ENCODE measurements at regions not wholly inside any gene's neighbourhood (a gene's known extent, or its start where the extent isn't known, plus 50 kb on each side); places are given as distances from the start of the nearest gene placed in this dataset.

DNA sequence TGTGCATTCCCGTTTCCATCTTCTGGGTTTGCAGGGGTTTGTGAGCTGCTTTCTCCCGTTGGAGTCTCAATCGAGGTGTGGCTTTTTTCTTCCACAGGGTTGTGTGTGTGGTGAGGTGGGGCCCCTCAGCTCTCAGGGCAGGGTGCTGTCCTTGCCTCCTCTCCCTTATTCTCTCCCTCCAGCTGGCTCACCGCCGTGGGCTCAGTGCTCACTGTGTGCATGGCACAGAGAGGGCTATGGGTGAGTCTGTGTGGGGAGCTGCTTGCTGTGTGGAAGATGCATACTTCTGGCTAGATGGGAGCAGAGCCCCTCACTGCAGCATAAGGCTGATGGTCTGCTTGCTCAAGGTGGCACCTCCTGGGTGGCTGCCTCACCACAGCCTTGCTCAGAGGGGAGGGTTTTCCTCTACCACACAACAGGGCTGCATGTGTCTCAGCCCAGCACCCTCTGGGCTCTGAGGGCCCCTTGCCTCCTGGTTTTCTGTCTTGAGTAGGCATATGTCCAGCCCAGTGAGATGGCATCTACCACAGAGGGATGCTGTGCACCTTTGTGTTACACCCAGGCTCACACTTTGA lies 203.1 kb upstream of the B3GAT1 start:
- TF ChIP-seq, protein P1, sequence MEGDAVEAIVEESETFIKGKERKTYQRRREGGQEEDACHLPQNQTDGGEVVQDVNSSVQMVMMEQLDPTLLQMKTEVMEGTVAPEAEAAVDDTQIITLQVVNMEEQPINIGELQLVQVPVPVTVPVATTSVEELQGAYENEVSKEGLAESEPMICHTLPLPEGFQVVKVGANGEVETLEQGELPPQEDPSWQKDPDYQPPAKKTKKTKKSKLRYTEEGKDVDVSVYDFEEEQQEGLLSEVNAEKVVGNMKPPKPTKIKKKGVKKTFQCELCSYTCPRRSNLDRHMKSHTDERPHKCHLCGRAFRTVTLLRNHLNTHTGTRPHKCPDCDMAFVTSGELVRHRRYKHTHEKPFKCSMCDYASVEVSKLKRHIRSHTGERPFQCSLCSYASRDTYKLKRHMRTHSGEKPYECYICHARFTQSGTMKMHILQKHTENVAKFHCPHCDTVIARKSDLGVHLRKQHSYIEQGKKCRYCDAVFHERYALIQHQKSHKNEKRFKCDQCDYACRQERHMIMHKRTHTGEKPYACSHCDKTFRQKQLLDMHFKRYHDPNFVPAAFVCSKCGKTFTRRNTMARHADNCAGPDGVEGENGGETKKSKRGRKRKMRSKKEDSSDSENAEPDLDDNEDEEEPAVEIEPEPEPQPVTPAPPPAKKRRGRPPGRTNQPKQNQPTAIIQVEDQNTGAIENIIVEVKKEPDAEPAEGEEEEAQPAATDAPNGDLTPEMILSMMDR (IDR thresholded peaks at IDR 0.05; ENCODE audit: insufficient read depth, low read depth, low read length): no peak
- TF ChIP-seq EZH2 (IDR thresholded peaks at IDR 0.05; ENCODE audit: insufficient read depth, low read length): no peak

Measured in astrocyte (in vitro differentiated cells and primary cell).